ENCODE measurements at regions not wholly inside any gene's neighbourhood (a gene's known extent, or its start where the extent isn't known, plus 50 kb on each side); places are given as distances from the start of the nearest gene placed in this dataset.
"Not testable (repeated sequence)": the region's sequence is repeated elsewhere in the genome, so short reads cannot be mapped to it uniquely, and the experiment has no call there.

DNA sequence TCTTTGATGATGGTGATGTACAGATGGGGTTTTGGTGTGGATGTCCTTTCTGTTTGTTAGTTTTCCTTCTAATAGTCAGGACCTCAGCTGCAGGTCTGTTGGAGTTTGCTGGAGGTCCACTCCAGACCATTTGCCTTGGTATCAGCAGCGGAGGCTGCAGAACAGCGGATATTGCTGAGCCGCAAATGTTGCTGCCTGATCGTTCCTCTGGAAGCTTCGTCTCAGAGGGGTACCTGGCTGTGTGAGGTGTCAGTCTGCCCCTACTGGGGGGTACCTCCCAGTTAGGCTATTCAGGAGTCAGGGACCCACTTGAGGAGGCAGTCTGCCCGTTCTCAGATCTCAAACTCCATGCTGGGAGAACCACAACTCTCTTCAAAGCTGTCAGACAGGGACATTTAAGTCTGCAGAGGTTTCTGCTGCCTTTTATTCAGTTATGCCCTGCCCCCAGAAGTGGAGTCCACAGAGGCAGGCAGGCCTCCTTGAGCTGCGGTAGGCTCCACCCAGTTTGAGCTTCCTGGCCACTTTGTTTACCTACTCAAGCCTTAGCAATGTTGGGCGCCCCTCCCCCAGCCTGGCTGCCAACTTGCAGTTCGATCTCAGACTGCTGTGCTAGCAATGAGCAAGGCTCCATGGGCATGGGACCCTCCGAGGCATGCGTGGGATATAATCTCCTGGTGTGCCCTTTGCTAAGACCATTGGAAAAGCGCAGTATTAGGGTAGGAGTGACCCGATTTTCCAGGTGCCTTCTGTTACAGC is 264.5 kb downstream of the MATN1 start:
- DNase-seq (ENCODE audit: low read depth), result not testable (repeated sequence)

DNA sequence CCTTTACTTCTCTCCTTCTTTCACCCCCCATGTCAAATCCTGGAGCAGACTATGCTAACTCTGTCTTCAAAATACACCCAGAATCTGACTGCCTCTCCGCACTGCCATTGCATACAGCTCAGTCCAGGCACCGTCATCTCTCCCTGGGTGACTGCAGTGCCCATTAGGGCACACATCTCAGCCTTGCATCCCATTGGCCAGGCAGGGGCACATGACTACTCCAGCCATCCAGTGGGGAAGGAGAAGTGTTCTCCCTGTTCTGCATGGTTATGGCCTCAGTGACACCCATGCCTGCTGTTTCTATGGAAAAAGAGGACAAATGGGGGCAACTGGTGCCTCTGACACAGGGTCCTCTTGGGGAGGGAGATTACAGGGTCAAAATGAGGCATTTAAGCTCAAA is 270.5 kb downstream of the MATN1 start:
- no peak for DNase-seq (ENCODE audit: low read depth)

DNA sequence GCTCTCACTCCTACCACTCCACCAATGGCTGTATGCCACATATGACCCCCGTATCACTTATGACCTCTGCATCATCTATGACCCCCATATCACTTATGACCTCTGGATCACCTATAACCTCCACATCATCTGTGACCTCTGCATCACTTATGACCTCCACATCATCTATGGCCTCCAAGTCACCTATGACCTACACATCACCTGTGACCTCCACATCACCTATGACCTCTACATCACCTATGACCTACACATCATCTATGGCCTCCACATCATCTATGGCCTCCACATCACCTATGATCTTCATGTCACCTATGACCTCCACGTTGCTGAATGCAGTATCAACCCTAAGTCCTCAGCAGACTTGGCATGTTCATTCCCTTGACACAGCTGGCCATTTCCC is 271.2 kb downstream of the MATN1 start:
- no peak for DNase-seq (ENCODE audit: low read depth)

DNA sequence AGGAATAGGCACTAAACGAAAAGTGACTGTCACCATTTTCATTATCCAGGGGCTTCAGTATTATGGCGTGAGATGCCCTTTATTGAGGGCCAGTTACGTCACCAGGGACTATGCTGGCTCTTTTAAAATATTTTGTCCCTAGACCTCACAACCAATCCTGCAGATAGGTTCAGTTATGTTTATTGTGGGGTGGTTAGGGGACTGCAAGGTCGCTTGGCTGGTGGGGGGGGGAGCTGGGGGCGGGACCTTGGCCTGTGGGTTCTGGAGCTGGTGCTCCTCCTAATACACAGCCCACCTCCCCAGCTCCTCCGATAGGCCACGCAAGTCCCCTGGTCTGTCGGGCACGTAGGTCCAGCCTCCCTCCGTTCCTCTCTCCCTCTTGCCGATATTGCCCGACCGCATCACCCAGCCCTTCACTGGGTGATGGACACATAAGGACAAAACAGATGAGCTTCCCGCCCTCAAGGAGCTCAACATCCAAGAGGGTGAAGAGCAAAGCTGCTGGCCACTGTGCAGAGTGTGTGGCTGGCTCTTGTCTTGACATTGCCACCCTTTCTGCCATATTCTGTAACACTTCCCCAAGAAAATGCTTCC is 271.8 kb downstream of the MATN1 start:
- no peak for DNase-seq (ENCODE audit: low read depth)

DNA sequence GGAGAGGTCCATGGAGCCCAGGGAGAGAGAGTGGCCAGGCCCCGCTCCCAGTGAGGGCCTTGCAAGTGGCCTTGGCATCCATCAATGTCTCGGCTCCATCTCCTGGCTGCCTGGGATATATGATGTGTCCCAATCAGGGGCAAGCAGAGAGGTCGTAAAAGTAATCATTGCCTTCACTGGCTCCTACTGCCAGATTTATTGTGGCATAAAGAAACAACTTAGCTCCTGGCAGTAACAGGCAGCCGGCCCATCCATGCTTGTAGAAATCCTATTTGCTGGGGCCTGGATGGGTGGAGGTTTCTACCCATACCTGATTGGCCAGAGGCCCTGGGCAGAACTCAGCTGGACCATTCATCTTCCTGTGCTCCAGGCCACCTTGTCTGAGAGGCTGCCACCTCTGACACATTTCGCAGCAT is 272.6 kb downstream of the MATN1 start:
- no peak for DNase-seq (ENCODE audit: low read depth)

DNA sequence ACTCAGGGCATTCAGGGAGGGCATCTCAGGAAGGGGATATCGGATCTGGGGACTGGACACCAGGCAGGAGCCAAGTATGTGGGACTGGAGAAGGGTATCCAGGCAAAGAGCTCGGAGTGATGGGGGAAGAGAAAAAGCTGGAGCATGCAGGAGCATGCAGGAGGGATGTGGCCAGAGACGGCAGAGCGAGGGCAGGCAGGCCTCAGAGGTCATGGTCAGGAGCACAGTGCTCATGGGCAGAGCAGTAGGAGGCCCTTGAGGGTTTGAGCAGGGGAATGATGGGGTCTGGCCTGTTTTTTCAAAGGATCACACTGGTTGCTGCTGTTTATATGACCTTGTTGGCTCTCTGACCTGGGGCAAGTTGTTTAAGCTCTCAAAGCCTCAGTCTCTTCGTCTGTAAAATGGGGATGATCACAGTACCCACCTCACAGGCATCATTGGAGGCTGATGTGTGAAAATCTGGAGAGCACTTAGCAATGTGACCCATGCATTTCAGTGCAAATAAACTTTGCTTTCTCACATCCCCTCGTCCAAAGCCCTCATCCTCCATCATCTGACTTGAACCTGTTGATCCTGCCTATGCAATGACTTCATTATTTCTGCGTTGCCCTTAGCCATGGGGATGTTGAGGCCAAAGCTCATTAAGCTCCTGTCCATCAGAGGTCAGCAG is 273.1 kb downstream of the MATN1 start:
- DNase-seq (ENCODE audit: low read depth), result no peak

DNA sequence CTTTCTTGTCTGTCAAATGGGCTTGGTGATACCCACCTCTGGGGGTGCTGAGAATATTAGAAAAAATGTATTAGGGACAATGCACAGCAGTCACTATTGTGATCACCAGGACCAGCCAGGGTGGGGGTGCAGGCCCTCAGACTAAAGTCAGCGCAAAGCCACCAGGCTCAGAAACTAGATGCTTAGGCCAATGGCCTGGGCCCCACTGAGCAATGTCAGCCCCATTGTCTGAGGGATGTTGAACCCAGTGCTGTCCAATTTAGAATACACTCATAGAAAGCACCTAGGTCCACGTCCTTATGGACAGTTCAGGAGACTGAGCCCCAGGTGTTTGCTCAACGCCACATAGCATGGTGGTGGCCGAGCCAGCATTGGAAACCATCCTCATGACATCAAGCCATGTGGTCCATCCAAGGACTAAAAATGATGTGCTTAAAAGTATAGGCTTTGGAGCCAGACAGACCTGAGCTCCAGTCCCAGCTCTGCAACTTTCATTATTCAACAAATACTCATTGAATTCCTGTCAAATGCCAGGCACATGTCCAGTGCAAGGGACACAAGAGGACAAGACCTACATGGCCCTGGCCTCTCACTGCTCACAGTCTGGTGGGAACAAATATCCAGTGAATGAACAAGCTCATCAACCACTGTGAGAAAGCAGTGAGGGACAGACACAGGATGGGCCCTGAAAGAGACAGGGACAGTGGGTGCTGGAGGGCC is 273.8 kb downstream of the MATN1 start:
- DNase-seq (ENCODE audit: low read depth), result no peak

DNA sequence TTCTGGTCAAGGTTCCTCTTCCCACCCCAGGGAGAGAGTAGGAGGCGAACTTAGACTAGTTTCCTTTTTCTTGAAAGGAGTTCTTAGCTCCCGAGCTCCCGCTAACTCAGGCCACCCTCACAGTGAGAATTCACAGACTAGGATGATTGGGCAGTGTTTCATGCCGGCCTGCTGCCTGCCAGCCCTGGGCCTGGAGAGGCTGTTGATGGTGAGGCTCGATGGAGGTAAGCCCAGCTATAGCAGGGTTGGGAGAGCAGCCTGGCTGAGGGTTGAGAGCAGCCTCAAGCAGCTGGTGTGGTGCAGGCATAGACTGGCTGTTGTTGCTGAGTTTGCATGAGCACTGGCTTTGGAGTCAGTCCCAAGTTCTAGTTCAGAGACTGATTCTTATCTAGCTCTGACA is 274.4 kb downstream of the MATN1 start:
- DNase-seq (ENCODE audit: low read depth), result no peak

DNA sequence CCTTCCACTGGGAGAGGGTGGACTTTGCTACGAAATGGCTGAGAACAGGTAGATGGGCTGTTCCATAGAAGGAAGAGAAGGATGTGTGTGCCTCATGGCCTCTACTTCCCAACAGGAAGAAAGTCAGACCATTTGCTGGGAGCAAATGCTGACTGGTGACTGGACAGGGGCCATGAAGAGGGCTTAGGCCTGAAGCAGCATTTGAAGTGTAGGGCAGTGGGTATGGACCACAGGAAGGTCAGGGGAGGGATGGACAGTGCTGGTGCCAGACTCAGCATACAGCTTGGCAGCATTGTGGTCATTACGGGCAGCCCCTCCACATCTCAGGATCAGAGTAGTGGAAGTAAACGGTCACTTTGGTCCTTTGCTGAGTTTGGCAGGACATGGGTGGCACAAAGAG is 275.7 kb downstream of the MATN1 start:
- no peak for DNase-seq (ENCODE audit: low read depth)

DNA sequence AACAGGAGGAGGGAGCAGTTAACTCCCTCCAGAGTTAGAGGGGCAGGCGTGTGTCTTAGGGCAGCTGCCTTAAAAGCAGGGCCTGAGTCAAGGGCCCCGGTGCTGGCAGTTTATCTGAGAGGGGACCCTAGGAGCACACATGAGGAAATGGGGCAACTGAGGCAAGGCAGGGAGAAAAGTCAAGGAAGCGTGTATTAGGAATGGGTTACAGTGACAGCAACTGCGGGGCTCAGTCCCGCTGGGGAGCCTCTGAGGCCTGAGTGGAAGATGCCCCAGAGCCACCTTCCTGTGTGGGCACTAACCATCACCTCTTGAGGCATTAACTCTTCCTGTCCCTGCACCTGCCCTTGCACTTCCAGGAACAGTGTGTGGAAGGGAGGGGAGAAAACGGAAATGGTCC is 276.3 kb downstream of the MATN1 start:
- DNase-seq (ENCODE audit: low read depth), result no peak

DNA sequence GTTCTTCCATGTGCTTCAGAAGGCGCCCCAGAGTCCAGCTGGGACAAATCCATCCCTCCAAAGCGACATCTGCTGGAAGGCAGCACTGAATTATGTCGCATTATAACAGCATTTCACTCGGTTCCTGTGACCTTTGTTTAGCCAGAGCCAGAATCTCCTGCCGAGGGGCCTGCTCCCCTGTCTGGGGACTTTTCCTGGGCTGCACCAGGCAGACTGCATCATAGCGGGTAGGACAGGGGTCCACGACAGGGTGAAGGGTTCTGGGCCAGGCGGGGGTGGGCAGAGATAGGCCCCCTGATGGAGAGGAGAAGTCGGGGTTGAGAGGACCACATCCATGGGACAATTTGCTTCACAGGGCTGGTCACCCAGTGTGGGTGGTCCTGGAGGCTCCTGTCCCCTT is 276.9 kb downstream of the MATN1 start:
- no peak for DNase-seq (ENCODE audit: low read depth)

DNA sequence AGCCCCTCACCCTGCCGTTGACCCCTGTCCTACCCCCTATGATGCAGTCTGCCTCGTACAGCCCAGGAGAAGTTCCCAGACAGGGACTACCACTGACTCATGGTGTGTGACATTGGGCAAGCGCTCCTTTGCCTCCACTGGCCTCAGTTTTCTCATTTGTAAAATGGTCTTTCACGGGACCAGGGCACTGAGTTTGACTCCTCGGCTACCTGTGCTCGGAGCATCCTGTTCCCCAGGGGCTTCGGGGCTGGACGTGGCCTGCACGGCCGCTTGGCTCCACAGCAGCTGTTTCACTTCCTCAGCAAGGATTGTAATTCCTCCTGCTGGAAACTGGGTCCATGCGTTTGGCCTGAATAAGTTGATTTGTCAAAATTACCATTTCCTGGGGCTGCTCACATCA is 277.3 kb downstream of the MATN1 start:
- DNase-seq (ENCODE audit: low read depth), result no peak

DNA sequence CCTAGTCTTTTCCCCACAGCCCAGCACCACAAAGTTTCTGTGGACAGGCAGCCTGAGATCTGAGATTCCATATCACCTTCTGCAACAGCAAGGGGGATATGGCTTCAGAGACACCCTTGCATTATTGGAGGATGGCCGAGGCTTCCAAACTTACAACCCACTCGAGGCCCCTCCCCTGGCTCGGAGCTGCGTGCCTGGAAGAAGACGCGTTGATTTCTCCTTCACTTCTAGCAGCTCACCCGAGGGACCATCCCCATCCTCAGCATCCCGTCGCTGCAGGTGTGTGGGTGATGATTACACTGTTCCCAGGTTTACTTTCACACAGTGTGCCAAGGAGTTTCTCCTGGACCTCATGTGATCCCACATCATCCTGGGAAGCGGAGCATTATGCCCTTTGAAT is 277.9 kb downstream of the MATN1 start:
- no peak for DNase-seq (ENCODE audit: low read depth)

DNA sequence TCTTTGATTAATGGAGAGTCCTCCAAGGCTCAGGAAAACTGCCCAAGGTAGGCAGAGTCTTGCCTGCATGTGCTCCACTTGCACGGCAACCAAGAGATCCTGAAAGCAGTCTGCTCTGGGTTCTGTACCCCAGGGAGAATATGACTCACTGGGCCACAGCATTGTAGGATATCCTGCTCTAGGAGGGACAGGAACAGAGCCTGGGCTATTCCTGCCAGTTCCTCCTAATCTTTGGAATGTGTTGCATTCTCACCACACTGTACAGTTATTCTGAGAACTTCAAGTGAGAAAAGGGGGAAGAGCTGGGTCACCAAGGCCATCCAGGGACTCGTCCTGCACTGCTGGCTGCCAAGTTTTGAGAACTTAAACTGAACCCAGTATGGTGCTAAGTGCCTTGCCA is 278.5 kb downstream of the MATN1 start:
- no peak for DNase-seq (ENCODE audit: low read depth)

DNA sequence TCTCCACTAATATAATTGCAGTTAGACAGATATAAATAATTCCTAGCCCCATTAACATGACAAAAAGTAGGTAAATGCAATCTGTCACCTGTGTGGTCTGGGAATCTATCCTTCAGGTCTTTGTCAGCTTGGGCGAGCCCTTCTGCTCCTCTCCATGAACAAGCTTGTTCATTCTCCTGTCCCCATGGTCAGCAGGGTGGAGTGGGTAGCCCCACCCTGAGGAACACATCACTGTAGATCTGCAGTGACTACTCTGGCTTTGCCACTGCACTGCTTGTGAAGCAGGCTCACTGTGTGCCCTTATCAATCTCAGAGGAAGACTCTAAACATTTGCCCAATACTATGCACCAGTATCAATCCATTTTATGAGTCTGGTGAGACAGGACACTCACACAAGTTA is 279.0 kb downstream of the MATN1 start:
- no peak for DNase-seq (ENCODE audit: low read depth)

DNA sequence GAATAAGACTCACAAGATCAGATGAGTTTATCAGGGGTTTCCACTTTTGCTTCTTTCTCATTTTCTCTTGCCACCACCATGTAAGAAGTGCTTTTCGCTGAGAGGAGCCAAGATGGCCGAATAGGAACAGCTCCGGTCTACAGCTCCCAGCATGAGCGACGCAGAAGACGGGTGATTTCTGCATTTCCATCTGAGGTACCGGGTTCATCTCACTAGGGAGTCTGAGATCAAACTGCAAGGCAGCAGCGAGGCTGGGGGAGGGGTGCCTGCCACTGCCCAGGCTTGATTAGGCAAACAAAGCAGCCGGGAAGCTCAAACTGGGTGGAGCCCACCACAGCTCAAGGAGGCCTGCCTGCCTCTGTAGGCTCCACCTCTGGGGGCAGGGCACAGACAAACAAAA is 285.1 kb downstream of the MATN1 start:
- not testable (repeated sequence) for DNase-seq (ENCODE audit: low read depth)

DNA sequence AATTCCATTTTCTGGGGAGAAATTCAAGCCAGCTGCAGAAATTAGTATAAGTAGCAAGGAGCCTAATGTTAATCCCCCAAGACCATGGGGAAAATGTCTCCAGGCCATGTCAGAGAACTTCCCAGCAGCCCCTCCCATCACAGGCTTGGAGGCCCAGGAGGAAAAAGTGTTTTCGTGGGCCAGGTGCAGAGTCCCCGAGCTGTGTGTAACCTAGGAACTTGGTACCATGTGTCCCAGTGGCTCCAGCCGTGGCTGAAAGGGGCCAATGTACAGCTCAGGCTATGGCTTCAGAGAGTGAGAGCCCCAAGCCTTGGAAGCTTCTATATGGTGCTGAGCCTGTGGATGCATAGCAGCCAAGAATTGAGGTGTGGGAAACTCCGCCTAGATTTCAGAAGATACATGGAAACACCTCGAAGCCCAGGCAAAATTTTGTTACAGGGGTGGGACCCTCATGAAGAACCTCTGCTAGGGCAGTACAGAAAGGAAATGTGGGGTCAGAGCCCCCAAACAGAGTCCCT is 286.3 kb downstream of the MATN1 start:
- no peak for DNase-seq (ENCODE audit: low read depth)

DNA sequence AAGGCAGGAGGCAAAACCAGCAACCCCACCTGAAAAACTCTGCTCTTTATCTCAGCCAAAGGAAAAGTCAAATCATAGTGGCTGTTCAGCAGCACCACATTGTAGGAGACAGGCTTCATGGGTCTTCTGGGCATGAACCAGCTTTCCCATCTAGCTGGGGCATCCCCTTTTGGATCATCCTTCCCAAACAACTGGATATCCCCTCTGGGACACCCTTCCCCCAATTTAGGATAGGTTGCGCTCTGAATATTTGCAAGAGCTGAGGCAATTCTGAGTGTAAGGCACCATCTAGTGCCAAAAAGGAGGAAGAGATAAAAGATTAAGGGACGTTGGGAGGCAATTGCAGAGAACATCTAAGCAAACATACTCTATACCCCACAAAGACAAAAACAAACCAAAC is 295.8 kb downstream of the MATN1 start:
- DNase-seq (ENCODE audit: low read depth), result no peak

DNA sequence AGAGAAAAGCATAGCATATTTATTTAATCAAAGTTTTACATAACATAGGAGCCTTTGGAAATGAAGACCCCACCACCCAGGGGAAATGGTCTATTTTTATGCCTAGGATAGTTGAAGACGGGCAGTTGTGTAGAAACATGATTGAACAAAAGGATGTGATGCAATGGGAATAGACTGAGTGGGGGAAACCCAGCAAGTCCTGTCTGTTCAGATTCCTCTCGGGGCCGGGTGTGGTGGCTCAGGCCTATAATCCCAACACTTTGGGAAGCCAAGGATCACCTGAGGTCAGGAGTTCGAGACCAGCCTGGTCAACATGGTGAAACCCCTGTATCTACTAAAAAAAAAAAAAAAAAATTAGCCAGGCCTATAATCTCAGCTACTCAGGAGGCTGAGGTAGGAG is 298.3 kb downstream of the MATN1 start:
- DNase-seq (ENCODE audit: low read depth), result no peak

DNA sequence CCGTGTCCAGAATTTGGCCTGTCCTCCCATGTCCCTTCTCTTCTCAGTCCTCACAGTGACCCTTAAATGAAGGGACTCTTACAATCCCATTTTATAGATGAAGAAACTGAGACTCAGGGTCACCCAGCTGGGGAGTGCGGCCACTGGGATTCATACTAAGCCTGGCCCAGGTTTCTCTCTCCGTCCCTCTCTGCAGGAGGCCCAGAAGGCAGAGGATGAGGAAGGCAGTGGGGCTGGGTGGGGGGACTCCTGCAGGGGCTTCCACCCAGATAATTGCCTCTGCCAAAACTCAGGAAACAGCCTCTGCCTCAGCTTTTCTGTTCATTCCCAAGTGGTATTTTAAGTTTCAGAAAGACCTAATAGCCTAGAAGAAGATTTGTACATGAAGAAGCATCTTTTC is 299.8 kb downstream of the MATN1 start:
- no peak for DNase-seq (ENCODE audit: low read depth)

DNA sequence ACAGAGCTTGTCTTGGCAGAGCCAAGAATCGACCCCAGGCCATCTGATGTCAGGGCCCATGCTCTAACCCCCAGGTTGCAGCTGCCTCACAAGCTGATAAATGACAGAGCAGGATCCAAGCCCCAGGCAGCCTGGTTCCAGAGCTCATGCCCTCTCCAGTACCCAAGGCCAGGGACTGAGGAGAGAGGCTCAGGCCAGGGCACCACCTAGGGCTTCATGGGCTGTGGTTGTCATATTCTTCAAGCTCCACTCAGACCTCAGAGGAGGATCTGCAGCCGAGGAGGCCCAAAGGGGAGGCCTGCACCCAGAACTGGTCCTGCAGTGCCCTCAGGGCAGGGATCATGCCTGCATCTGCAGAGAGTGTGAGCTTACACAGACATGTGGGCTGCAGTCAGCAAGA is 301.1 kb downstream of the MATN1 start:
- DNase-seq (ENCODE audit: low read depth), result no peak

DNA sequence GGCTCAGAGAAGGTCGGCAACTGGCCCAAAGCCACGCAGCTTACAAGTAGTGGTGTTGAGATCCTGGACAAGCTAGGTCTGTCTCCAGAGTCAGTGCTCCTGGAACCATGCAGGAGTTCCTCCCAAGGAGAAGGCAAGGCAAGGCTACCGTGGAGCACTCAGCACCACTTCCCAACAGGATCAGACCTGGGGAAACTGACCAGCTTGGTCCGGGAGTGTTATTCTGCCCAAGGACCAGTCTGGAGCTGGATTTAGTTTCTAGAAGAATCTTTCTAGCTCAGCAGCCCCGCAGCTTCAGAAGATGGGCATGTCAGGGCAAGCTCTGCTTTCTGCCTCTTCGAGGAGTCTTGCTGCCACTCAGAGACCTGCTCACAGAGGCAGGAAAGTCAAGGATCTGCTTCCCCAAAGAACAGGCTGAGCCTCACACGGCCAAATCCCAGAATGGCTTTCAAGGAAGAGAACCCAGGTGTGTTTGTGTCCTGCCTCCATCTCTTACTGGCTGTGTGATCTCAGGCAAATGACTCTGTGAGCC is 302.8 kb downstream of the MATN1 start:
- no peak for DNase-seq (ENCODE audit: low read depth)
